ENCODE measurements at regions not wholly inside any gene's neighbourhood (a gene's known extent, or its start where the extent isn't known, plus 50 kb on each side); places are given as distances from the start of the nearest gene placed in this dataset.

GRCh38 chr2:52391621-52392020, 1359.7 kb upstream of the NRXN1 start:
- H3K27ac ChIP-seq: no peak overlapping the region
- WGBS, 2 donors (ENCODE audit: low coverage in 1 of 2): 20 to 47% methylated on average over 1 of the region's 1 CpG
- no peak for ATAC-seq
- no peaks in the 10 kb centered on the region for H3K4me1 ChIP-seq
- no peaks in the 10 kb centered on the region for H3K27me3 ChIP-seq
- H3K4me3 ChIP-seq: no peak overlapping the region
- TF ChIP-seq POLR2AphosphoS5 (IDR thresholded peaks at IDR 0.05) (no peak), EP300 (IDR thresholded peaks at IDR 0.05) (no peak), POLR2A (IDR thresholded peaks at IDR 0.05) (no peak)
- TF ChIP-seq, protein P1, sequence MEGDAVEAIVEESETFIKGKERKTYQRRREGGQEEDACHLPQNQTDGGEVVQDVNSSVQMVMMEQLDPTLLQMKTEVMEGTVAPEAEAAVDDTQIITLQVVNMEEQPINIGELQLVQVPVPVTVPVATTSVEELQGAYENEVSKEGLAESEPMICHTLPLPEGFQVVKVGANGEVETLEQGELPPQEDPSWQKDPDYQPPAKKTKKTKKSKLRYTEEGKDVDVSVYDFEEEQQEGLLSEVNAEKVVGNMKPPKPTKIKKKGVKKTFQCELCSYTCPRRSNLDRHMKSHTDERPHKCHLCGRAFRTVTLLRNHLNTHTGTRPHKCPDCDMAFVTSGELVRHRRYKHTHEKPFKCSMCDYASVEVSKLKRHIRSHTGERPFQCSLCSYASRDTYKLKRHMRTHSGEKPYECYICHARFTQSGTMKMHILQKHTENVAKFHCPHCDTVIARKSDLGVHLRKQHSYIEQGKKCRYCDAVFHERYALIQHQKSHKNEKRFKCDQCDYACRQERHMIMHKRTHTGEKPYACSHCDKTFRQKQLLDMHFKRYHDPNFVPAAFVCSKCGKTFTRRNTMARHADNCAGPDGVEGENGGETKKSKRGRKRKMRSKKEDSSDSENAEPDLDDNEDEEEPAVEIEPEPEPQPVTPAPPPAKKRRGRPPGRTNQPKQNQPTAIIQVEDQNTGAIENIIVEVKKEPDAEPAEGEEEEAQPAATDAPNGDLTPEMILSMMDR (IDR thresholded peaks at IDR 0.05): no peak
- no peaks in the 10 kb centered on the region for H3K9me3 ChIP-seq
- no peaks in the 10 kb centered on the region for H3K36me3 ChIP-seq

DNA sequence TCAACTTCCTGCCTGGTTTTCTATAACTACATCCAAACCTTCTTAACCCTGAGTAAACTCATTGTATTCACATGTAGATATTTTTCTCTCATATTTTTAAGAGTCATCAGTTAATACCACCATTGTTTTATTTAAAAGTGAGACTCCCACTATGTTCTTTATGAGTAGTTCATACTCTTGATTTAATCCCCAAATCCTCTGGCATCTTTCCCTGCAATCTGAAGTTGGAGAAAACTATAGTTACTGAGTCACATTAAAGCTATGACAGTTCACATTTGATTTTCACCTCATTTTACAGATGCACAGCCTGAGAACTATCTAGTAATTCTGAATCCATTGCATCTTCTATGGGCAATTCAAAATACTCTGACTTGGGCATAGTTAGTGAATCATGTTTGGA, 1358.7 kb upstream of the NRXN1 start:
- Histone ChIP-seq H3K4me1 (no peaks in the 10 kb centered on the region), H3K4me3 (no peak overlapping the region), H3K36me3 (no peaks in the 10 kb centered on the region), H3K27ac (no peak overlapping the region), H3K27me3 (no peaks in the 10 kb centered on the region), H3K9me3 (no peaks in the 10 kb centered on the region)
- TF ChIP-seq POLR2A (IDR thresholded peaks at IDR 0.05) (no peak), EP300 (IDR thresholded peaks at IDR 0.05) (no peak)
- TF ChIP-seq, protein P1 (IDR thresholded peaks at IDR 0.05): no peak
- no peak for ATAC-seq

GRCh38 chr2:52387937-52388590, 1356.1 kb upstream of the NRXN1 start:
- no peaks in the 10 kb centered on the region for H3K36me3 ChIP-seq
- TF ChIP-seq, protein P1 (IDR thresholded peaks at IDR 0.05): no peak
- TF ChIP-seq POLR2A (IDR thresholded peaks at IDR 0.05) (no peak), POLR2AphosphoS5 (IDR thresholded peaks at IDR 0.05) (no peak), EP300 (IDR thresholded peaks at IDR 0.05) (no peak)
- WGBS, 2 donors (ENCODE audit: low coverage in 1 of 2): 88 to 90% methylated on average over 5 of the region's 5 CpGs
- no peaks in the 10 kb centered on the region for H3K9me3 ChIP-seq
- ATAC-seq: no peak
- H3K4me3 ChIP-seq: no peak overlapping the region
- no peaks in the 10 kb centered on the region for H3K27me3 ChIP-seq
- H3K27ac ChIP-seq: no peak overlapping the region
- no peaks in the 10 kb centered on the region for H3K4me1 ChIP-seq

DNA sequence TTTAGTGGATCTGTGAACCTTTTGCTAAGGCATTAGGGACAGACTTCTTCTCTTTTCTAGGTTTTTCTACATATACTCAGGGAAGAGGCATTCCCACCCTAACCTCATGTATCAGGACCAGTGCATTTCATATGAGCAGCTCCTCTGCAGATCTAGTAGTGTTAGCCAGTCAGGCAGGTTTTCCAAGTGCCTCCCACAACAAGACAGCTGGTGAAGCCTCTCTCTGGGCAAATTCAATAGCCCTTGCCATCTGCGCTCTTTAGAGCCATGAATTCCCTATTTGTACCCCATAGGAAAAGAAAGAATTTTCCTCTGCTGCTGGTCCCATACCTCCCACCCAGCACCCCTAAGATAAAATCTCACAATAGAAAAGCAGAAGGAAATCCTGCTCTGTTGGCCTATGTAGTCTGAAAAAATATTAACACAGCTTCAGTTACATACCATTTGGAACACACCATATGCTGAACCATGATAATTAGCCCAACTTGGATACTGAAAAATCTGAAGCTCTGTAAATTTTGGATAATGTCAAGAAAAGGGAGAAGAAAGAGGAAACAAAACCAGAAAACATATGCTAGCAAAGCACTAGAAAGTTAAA, 1354.6 kb upstream of the NRXN1 start:
- Histone ChIP-seq H3K9me3 (no peaks in the 10 kb centered on the region), H3K27ac (no peak overlapping the region), H3K4me1 (no peaks in the 10 kb centered on the region), H3K27me3 (no peaks in the 10 kb centered on the region), H3K36me3 (no peaks in the 10 kb centered on the region), H3K4me3 (no peak overlapping the region)
- TF ChIP-seq POLR2AphosphoS5 (IDR thresholded peaks at IDR 0.05): no peak
- TF ChIP-seq, protein P1 (IDR thresholded peaks at IDR 0.05): no peak
- TF ChIP-seq POLR2A (IDR thresholded peaks at IDR 0.05): no peak
- no peak for TF ChIP-seq EP300 (IDR thresholded peaks at IDR 0.05)
- 78% methylated on average over 1 of the region's 1 CpG; no CpG with 5 or more reads in 1 of the 2 donors for WGBS, 2 donors (ENCODE audit: low coverage in 1 of 2)
- no peak for ATAC-seq

- no peaks in the 10 kb centered on the region for H3K4me1 ChIP-seq
- WGBS, 2 donors (ENCODE audit: low coverage in 1 of 2): 81 to 90% methylated on average over 1 to 2 of the region's 2 CpGs
- H3K9me3 ChIP-seq: no peaks in the 10 kb centered on the region
- no peaks in the 10 kb centered on the region for H3K36me3 ChIP-seq
- no peak overlapping the region for H3K27ac ChIP-seq
- H3K27me3 ChIP-seq: no peaks in the 10 kb centered on the region
- TF ChIP-seq POLR2AphosphoS5 (IDR thresholded peaks at IDR 0.05) (no peak), EP300 (IDR thresholded peaks at IDR 0.05) (no peak), POLR2A (IDR thresholded peaks at IDR 0.05) (no peak)
- TF ChIP-seq, protein P1 (IDR thresholded peaks at IDR 0.05): no peak
- H3K4me3 ChIP-seq: no peak overlapping the region
- no peak for ATAC-seq
These were observed 1351.6 kb upstream of the NRXN1 start for GRCh38 chr2:52383541-52383940.
